Breast epithelium (tissue), 3 donors: ENCODE measurements at regions not wholly inside any gene's neighbourhood (a gene's known extent, or its start where the extent isn't known, plus 50 kb on each side); places are given as distances from the start of the nearest gene placed in this dataset.

ENCODE experiments used
- POLR2AphosphoS5 ChIP-seq, 3 donors: sonication (generic); formaldehyde crosslinking; IDR thresholded peaks; one replicate each; pipeline ENCODE4 v1.6.1; 2017; ENCODE audit warnings: antibody characterized with exemption in 3 of 3
- TF ChIP-seq, protein P1 (sequence below), 3 donors: fragments of 450-650 bp; IDR thresholded peaks; one replicate each; pipeline ENCODE4 v1.5.1; 2016 to 2017; ENCODE audit warnings: antibody characterized with exemption in 3 of 3, mild to moderate bottlenecking in 3 of 3, moderate library complexity in 3 of 3

DNA sequence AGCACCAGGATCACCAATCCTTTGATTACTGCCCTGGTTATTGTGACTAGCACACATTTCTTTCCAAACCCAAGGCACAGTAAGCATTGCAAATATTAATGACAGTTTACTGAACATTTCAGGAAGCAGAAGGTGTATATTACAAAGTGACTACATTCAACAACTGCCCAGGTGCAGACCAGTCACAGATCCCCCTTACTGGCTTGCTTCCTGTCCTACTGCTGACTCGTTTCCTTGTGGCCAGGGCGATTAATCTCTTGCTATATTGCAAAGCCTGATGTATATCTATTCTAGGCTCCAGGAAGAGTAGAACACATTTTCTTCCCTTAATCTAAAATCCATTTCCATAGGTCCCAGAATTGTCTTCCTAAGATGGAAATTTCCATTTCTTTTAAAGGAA is 77.2 kb upstream of the EPHA7 start:
- TF ChIP-seq, protein P1, sequence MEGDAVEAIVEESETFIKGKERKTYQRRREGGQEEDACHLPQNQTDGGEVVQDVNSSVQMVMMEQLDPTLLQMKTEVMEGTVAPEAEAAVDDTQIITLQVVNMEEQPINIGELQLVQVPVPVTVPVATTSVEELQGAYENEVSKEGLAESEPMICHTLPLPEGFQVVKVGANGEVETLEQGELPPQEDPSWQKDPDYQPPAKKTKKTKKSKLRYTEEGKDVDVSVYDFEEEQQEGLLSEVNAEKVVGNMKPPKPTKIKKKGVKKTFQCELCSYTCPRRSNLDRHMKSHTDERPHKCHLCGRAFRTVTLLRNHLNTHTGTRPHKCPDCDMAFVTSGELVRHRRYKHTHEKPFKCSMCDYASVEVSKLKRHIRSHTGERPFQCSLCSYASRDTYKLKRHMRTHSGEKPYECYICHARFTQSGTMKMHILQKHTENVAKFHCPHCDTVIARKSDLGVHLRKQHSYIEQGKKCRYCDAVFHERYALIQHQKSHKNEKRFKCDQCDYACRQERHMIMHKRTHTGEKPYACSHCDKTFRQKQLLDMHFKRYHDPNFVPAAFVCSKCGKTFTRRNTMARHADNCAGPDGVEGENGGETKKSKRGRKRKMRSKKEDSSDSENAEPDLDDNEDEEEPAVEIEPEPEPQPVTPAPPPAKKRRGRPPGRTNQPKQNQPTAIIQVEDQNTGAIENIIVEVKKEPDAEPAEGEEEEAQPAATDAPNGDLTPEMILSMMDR (IDR thresholded peaks at IDR 0.05), result no peak
- no peak for TF ChIP-seq POLR2AphosphoS5 (IDR thresholded peaks at IDR 0.05)
